ENCODE measurements at regions not wholly inside any gene's neighbourhood (a gene's known extent, or its start where the extent isn't known, plus 50 kb on each side); places are given as distances from the start of the nearest gene placed in this dataset.

DNA sequence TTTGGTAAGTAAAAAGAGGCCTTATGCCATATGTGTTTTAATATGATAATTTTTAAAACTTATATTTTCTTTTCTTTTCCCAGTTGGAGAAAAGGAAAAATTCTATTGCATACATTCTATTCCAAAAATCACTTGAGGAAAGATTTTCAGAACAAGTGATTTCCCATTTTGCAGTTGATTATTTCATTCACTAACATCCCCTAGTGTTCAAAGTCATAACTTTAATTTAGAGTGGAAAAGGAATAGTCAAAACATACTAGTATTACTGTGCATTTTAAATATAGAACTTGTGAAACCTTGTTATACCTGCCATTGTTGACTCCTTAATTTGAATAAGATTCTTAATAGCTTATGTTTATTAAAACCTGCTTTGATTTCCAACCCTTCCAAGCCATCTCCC, 1157.6 kb upstream of the ADGRL4 start:
- no peaks in the 10 kb centered on the region for H3K36me3 ChIP-seq (replicated peaks in 1 of 2)
- no peaks in the 10 kb centered on the region for H3K27me3 ChIP-seq
- intact Hi-C loops (cut with DNase I), result no loop called here
- H3K4me1 ChIP-seq (replicated peaks in 1 of 2), result no peaks in the 10 kb centered on the region
- no peak overlapping the region for H3K27ac ChIP-seq
- H3K4me3 ChIP-seq, result no peak overlapping the region
- no peaks in the 10 kb centered on the region for H3K9me3 ChIP-seq (replicated peaks in 1 of 3)
- no peak for TF ChIP-seq POLR2A (IDR thresholded peaks at IDR 0.05)
- TF ChIP-seq, protein P1, sequence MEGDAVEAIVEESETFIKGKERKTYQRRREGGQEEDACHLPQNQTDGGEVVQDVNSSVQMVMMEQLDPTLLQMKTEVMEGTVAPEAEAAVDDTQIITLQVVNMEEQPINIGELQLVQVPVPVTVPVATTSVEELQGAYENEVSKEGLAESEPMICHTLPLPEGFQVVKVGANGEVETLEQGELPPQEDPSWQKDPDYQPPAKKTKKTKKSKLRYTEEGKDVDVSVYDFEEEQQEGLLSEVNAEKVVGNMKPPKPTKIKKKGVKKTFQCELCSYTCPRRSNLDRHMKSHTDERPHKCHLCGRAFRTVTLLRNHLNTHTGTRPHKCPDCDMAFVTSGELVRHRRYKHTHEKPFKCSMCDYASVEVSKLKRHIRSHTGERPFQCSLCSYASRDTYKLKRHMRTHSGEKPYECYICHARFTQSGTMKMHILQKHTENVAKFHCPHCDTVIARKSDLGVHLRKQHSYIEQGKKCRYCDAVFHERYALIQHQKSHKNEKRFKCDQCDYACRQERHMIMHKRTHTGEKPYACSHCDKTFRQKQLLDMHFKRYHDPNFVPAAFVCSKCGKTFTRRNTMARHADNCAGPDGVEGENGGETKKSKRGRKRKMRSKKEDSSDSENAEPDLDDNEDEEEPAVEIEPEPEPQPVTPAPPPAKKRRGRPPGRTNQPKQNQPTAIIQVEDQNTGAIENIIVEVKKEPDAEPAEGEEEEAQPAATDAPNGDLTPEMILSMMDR (IDR thresholded peaks at IDR 0.05), result no peak
- no peak for DNase-seq

DNA sequence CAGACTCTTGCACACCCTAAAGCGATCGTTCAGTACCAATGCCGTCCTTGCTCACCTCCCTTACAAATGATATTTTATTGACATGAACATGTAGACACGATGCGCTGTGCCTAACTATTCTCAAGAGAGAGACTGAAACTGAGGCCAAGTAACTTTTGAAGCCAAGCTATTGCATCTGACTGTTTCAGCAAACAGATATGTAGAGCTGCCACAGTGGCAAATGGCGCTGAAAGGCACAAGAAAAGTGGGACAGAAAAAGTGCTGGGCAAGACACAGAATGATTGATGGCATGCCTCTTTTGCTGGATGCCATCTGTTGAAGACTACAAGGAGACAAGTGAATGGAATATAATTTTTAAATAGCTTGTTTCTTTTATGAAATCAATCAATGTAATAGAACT, 1157.2 kb upstream of the ADGRL4 start:
- H3K9me3 ChIP-seq (replicated peaks in 1 of 3), result no peaks in the 10 kb centered on the region
- intact Hi-C loops (cut with DNase I), result no loop called here
- no peak for DNase-seq
- no peaks in the 10 kb centered on the region for H3K36me3 ChIP-seq (replicated peaks in 1 of 2)
- TF ChIP-seq, protein P1 (IDR thresholded peaks at IDR 0.05), result no peak
- TF ChIP-seq POLR2A (IDR thresholded peaks at IDR 0.05), result no peak
- H3K4me1 ChIP-seq (replicated peaks in 1 of 2), result no peaks in the 10 kb centered on the region
- WGBS, 4 donors, result 89 to 92% (median 91%) methylated on average over 6 of the region's 6 CpGs
- H3K27me3 ChIP-seq, result no peaks in the 10 kb centered on the region
- no peak overlapping the region for H3K27ac ChIP-seq
- no peak overlapping the region for H3K4me3 ChIP-seq

DNA sequence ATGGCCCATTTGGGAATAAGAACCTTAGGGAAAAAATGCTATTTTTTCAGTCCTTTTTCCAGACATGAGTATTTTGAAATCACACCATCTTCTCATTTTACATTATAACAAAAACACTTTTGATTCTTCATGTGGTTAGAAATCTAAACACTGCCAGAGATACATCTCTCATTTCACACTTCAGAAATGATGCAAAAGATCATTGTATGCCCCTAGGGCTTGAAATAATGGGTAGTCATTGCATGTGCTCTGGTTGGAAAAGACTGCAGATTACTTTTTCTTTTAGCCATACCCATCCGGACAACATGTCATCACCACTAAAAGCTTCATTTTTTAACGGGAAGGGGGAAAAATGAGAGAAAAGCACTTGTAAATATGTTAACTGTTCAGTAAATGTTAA, 1152.2 kb upstream of the ADGRL4 start:
- TF ChIP-seq, protein P1 (IDR thresholded peaks at IDR 0.05), result no peak
- no peak for TF ChIP-seq POLR2A (IDR thresholded peaks at IDR 0.05)
- WGBS, 4 donors, result 64 to 85% (median 83%) methylated on average over 2 of the region's 2 CpGs
- Histone ChIP-seq H3K4me3 (no peak overlapping the region), H3K27me3 (no peaks in the 10 kb centered on the region), H3K4me1 (replicated peaks in 1 of 2) (no peaks in the 10 kb centered on the region), H3K9me3 (replicated peaks in 1 of 3) (no peaks in the 10 kb centered on the region), H3K36me3 (replicated peaks in 1 of 2) (no peaks in the 10 kb centered on the region), H3K27ac (no peak overlapping the region)
- DNase-seq, result no peak
- intact Hi-C loops (cut with DNase I), result no loop called here

GRCh38 chr1:80158266-80158665, 1151.7 kb upstream of the ADGRL4 start:
- H3K27ac ChIP-seq, result no peak overlapping the region
- H3K4me1 ChIP-seq (replicated peaks in 1 of 2), result no peaks in the 10 kb centered on the region
- no peak for DNase-seq
- WGBS, 4 donors, result 76 to 88% (median 84%) methylated on average over 4 of the region's 4 CpGs
- no peaks in the 10 kb centered on the region for H3K36me3 ChIP-seq (replicated peaks in 1 of 2)
- no peak overlapping the region for H3K4me3 ChIP-seq
- intact Hi-C loops (cut with DNase I), result no loop called here
- no peaks in the 10 kb centered on the region for H3K9me3 ChIP-seq (replicated peaks in 1 of 3)
- TF ChIP-seq POLR2A (IDR thresholded peaks at IDR 0.05), result no peak
- H3K27me3 ChIP-seq, result no peaks in the 10 kb centered on the region

- intact Hi-C loops (cut with DNase I), result no loop called here
- 28 to 37% (median 31%) methylated on average over 2 of the region's 2 CpGs for WGBS, 4 donors
- Histone ChIP-seq H3K36me3 (replicated peaks in 1 of 2) (no peaks in the 10 kb centered on the region), H3K27me3 (no peaks in the 10 kb centered on the region), H3K4me1 (replicated peaks in 1 of 2) (no peaks in the 10 kb centered on the region), H3K9me3 (replicated peaks in 1 of 3) (no peaks in the 10 kb centered on the region), H3K4me3 (no peak overlapping the region), H3K27ac (no peak overlapping the region)
- TF ChIP-seq POLR2A (IDR thresholded peaks at IDR 0.05), result no peak
- TF ChIP-seq, protein P1 (IDR thresholded peaks at IDR 0.05), result no peak
- DNase-seq, result no peak
Measured at GRCh38 chr1:80155371-80155770, 1148.8 kb upstream of the ADGRL4 start.

Data from adrenal gland (tissue), 9 donors.